AG09319 (cell line): ENCODE measurements at regions not wholly inside any gene's neighbourhood (a gene's known extent, or its start where the extent isn't known, plus 50 kb on each side); places are given as distances from the start of the nearest gene placed in this dataset.

Experiments
- DNase-seq: peaks from one replicate; pipeline ENCODE4 v3.0.0-alpha.2; 2010; ENCODE audit warnings: low read depth; ENCODE audit errors: extremely low read depth
- TF ChIP-seq, protein P1 (sequence below): IDR thresholded peaks from 2 replicates; pipeline ENCODE4 v1.5.1; 2011; ENCODE audit warnings: low read depth, mild to moderate bottlenecking, inconsistent platforms, low read length, moderate library complexity

- TF ChIP-seq, protein P1, sequence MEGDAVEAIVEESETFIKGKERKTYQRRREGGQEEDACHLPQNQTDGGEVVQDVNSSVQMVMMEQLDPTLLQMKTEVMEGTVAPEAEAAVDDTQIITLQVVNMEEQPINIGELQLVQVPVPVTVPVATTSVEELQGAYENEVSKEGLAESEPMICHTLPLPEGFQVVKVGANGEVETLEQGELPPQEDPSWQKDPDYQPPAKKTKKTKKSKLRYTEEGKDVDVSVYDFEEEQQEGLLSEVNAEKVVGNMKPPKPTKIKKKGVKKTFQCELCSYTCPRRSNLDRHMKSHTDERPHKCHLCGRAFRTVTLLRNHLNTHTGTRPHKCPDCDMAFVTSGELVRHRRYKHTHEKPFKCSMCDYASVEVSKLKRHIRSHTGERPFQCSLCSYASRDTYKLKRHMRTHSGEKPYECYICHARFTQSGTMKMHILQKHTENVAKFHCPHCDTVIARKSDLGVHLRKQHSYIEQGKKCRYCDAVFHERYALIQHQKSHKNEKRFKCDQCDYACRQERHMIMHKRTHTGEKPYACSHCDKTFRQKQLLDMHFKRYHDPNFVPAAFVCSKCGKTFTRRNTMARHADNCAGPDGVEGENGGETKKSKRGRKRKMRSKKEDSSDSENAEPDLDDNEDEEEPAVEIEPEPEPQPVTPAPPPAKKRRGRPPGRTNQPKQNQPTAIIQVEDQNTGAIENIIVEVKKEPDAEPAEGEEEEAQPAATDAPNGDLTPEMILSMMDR = no peak
- DNase-seq = no peak
Measured at GRCh38 chr10:108721874-108722273, 1201.4 kb downstream of the XPNPEP1 start.

DNA sequence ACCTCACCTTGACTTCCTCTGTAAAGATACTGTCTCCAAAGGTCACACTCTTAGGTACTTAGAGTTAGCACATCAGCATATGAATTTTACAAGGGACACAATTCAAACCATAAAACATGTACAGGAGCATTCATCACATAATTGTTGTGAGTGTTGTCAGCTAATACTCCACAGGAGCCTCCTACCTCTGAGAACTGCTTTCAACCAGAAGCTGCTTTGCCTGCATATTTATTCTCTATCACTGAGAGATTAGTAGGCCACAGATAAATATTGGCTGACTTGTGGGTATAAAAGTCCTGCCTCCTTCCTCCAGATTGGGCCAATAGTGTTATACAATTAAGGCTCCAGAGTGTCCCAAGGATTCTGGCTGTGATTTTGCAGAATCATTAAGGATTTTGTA lies 1207.0 kb downstream of the XPNPEP1 start:
- DNase-seq = no peak
- TF ChIP-seq, protein P1 = no peak

DNA sequence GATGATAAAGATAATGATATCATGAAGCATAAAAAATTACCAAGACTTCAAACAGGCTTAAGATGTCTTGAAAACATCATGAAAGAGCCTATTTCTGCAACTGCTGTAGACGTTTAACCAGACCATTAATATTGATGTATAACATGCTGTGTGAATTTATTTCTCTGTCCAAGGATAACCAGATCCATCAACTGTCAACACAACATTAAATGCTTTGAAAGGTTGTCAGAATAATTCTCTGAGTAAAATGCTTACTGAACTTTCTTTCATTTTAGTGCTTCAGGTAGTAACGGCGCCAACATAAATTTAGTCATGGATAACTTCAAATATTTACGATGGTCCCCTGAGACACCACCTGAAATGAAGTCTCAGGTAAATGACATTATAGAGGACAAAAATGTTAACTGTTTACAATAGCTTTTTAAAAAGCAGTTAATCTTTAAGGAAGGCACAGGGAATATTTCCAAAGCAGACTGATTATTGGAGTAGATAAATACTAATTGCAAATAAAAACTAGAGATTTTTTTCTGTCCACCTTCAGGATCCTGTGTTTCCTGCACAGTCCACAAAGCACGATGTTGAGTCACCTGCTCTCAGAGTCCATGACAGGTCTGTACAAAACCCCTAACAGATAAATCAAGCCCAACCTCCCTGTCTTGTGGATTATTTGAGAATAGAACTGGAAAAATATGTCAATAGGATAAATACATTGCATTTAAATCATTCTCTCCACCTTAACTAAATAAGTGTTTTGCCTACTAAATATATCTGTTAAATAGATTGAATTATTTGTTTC lies 1213.2 kb downstream of the XPNPEP1 start:
- TF ChIP-seq, protein P1 = no peak
- DNase-seq = no peak

GRCh38 chr10:108708363-108708762 lies 1214.9 kb downstream of the XPNPEP1 start:
- TF ChIP-seq, protein P1 = no peak

GRCh38 chr10:108696792-108697477 lies 1226.4 kb downstream of the XPNPEP1 start:
- TF ChIP-seq, protein P1 = no peak
- no peak for DNase-seq

More at GRCh38 chr10:108708363-108708762, 1214.9 kb downstream of the XPNPEP1 start:
- no peak for DNase-seq

DNA sequence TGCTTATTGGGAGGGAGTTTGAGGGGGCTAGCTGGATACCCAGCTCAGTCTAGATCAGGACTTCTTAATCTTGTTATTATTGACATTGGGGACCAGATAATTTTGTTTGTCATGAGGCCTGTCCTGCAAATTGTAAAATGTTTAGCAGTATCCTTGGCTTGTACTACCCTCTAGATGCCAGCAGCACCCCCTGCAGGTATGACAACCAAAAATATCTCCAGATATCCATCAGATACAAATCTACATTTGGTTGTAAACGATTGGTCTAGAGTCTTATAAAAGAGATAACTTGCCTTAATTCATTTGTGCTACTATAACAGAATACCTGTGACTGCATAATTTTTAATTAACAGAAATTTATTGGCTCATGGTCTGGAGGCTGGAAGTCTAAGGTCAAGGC lies 1232.2 kb downstream of the XPNPEP1 start:
- TF ChIP-seq, protein P1 = no peak
- no peak for DNase-seq

DNA sequence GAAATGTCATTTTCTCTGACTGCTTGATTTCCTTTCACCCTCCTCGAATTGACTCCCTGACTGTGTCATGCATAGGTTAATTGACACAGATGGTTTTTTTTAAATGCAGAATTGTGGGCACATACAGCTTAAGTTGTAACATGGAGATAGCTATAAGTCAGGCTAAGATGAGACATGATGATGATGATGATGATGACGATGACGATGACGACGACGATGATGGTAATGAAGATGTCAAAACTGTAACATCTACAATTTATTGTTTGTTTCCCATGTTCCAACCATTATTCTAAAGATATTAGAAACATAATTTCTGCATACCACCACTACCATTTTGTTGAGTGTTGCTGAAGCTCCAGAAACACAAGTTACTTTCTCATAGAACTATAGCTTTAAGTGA lies 1232.8 kb downstream of the XPNPEP1 start:
- TF ChIP-seq, protein P1 = no peak
- DNase-seq = no peak
